Naive B cell (primary cell): ENCODE measurements at regions not wholly inside any gene's neighbourhood (a gene's known extent, or its start where the extent isn't known, plus 50 kb on each side); places are given as distances from the start of the nearest gene placed in this dataset.

ENCODE experiments used
- ATAC-seq, 2 donors: fragments of 150-1000 bp; cut with Tn5 transposase; 2 replicates each; pipeline ENCODE4 v1.10.0; 2021; ENCODE audit warnings: low read depth in 2 of 2, mild to moderate bottlenecking in 2 of 2, moderate library complexity in 2 of 2
- DNase-seq: peaks from one replicate; pipeline ENCODE4 v3.0.0; 2022
- H3K27ac Mint-ChIP-seq, 6 donors: one replicate each; pipeline ENCODE4 v1.8.0; 2020 to 2022; ENCODE audit warnings: mild to moderate bottlenecking in 6 of 6, mixed read lengths in 6 of 6, moderate library complexity in 5 of 6, inconsistent platforms in 2 of 6
- H3K27me3 Mint-ChIP-seq, 3 donors: one replicate each; pipeline ENCODE4 v1.8.0; 2021 to 2022; ENCODE audit warnings: mixed read lengths in 3 of 3, mild to moderate bottlenecking in 1 of 3
- H3K36me3 Mint-ChIP-seq, 2 donors: one replicate each; pipeline ENCODE4 v1.8.0; 2020 to 2022; ENCODE audit warnings: mixed read lengths in 2 of 2, inconsistent platforms in 1 of 2, mild to moderate bottlenecking in 1 of 2
- H3K4me1 Mint-ChIP-seq, 3 donors: one replicate each; pipeline ENCODE4 v1.8.0; 2020 to 2022; ENCODE audit warnings: mixed read lengths in 3 of 3, inconsistent platforms in 1 of 3, mild to moderate bottlenecking in 1 of 3, moderate library complexity in 1 of 3
- H3K4me3 Mint-ChIP-seq, 8 donors: one replicate each; pipeline ENCODE4 v1.8.0; 2020 to 2022; ENCODE audit warnings: mild to moderate bottlenecking in 8 of 8, mixed read lengths in 8 of 8, moderate library complexity in 8 of 8, inconsistent platforms in 2 of 8
- H3K9me3 Mint-ChIP-seq, 7 donors: one replicate each; pipeline ENCODE4 v1.8.0; 2020 to 2022; ENCODE audit warnings: mixed read lengths in 7 of 7, mild to moderate bottlenecking in 5 of 7, inconsistent platforms in 2 of 7, moderate library complexity in 1 of 7

DNA sequence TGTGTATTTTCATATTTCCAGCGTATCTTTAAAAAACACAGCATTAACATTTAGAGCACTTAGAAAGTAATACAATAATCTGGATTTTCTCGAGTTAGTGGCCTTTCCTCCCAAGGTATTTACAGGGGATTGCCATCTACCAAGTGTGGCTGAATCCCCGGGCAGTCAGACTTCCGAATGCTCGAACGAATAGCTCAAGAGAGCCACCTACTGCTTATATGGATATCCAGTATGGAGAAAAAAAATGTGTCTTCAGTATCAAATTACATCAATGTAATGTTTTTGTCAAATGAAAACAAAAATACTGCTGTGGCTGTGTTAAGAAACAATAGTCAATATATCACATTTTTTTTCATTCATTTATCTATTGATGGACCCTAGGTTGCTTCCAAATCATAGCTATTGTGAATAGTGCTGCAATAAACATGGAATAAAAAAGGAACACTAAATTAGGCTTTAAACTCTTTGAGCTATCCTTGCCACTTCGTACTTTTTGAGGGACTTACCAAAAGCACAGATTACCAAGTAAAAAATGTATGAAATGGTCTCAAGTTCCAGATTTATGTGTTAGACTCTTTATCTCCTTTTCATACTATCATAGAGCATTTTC is 654.5 kb upstream of the PTCHD4 start:
- ATAC-seq (no peak), DNase-seq (no peak)
- Mint-ChIP-seq H3K4me3 (no peak overlapping the region), H3K4me1 (no peaks in the 10 kb centered on the region), H3K36me3 (no peaks in the 10 kb centered on the region), H3K27ac (peak overlapping the region in 1 of 6 donors; percentile 14), H3K27me3 (no peaks in the 10 kb centered on the region), H3K9me3 (peaks cover 0 to 1% (median 0%) of the 10 kb centered on the region in 7 donors)

DNA sequence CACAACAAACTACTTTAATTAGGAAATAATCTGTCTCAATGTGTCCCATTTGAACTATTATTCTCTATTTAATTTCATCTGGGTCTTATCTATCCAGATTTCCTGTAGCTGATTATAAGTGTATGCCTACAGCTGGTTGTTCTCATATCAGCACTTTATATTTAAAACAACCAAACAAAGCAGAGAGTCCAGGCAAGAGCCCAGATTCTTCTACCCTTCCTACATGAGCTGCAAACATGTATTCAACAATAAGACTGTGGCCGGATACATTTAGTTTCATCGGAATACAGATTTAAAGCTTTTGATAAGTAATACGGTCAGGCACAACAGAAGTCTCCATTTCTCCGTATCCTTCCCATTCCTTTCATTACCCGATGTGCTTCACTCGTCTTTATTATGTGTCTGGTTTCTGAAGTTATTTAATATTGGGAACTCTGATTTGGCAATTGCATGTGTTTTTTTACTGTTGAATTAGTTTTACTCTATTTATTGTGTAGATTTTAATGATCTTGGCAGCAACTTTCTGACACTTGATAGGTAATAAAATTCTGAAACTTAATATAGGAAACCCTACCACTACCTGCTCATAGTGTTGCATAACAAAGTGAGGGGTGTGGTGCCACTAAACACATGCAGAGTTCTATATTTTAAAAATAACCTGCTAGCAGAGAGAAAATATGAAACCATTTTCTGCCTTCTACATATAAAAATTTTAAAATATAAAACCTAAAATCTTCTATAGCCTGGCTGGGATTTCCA is 653.5 kb upstream of the PTCHD4 start:
- DNase-seq (no peak), ATAC-seq (no peak)
- Mint-ChIP-seq H3K36me3 (no peaks in the 10 kb centered on the region), H3K27me3 (no peaks in the 10 kb centered on the region), H3K27ac (no peak overlapping the region), H3K9me3 (peaks cover 0 to 3% (median 0%) of the 10 kb centered on the region in 7 donors), H3K4me3 (no peak overlapping the region), H3K4me1 (no peaks in the 10 kb centered on the region)

DNA sequence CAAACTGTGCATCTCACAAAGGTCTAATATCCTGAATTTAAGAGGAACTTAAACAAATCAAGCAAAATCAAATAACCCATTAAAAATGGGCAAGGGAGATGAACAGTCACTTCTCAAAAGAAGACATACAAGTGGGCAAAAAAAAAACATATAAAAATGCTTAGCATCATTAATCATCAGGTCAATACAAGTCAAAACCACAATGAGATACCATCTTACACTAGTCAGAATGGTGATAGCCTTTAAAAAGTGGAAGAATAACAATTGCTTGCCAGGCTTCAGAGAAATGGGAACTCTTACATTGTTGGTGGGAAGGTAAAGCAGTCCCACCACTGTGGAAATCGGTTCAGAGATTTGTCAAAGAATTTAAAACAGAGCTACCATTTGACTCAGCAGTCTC is 646.7 kb upstream of the PTCHD4 start:
- no peak for ATAC-seq
- peaks cover 0 to 7% (median 4%) of the 10 kb centered on the region in 7 donors for H3K9me3 Mint-ChIP-seq
- H3K4me1 Mint-ChIP-seq, result no peaks in the 10 kb centered on the region
- no peak for DNase-seq
- no peak overlapping the region for H3K4me3 Mint-ChIP-seq
- H3K36me3 Mint-ChIP-seq, result no peaks in the 10 kb centered on the region
- no peak overlapping the region for H3K27ac Mint-ChIP-seq
- no peaks in the 10 kb centered on the region for H3K27me3 Mint-ChIP-seq

DNA sequence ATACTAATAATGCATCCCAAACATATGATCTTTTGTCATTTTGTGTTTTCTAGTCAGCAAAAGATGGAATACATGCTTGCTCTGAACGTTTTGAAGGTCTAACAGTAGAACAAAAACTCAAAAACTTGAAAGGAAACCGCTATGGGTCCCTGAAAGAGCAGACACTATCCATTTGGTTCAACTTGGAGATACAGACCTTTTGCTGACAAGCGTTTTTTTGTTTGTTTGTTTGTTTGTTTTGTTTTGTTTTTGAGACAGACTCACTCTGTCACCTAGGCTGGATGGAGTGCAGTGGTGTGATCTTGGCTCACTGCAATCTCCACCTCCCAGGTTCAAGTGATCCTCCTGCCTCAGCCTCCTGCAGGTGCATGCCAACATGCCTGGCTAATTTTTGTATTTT is 644.3 kb upstream of the PTCHD4 start:
- H3K27ac Mint-ChIP-seq, result no peak overlapping the region
- no peaks in the 10 kb centered on the region for H3K27me3 Mint-ChIP-seq
- peaks cover 0 to 10% (median 4%) of the 10 kb centered on the region in 7 donors for H3K9me3 Mint-ChIP-seq
- H3K36me3 Mint-ChIP-seq, result no peaks in the 10 kb centered on the region
- DNase-seq (no peak), ATAC-seq (no peak)
- no peak overlapping the region for H3K4me3 Mint-ChIP-seq
- no peaks in the 10 kb centered on the region for H3K4me1 Mint-ChIP-seq

DNA sequence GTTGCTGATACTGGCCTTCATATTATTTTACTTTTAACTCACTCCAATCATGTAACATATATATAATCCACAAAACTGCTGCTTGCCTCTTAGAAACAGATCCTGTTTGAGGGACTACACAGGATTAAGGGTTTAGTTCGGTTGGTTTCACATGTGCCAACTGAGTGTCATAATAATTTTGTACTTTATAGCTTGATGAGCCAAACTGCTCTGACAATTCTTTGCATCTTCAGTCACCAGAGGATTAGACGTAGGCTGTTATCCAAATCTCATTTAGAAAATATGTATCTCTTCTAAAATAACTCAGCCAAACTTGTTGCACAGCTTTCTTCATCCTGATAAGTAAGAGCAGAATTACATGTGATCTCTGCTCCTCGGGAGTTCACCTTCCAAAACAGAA is 643.6 kb upstream of the PTCHD4 start:
- H3K9me3 Mint-ChIP-seq, result peaks cover 0 to 10% (median 4%) of the 10 kb centered on the region in 7 donors
- H3K27ac Mint-ChIP-seq, result no peak overlapping the region
- no peaks in the 10 kb centered on the region for H3K4me1 Mint-ChIP-seq

DNA sequence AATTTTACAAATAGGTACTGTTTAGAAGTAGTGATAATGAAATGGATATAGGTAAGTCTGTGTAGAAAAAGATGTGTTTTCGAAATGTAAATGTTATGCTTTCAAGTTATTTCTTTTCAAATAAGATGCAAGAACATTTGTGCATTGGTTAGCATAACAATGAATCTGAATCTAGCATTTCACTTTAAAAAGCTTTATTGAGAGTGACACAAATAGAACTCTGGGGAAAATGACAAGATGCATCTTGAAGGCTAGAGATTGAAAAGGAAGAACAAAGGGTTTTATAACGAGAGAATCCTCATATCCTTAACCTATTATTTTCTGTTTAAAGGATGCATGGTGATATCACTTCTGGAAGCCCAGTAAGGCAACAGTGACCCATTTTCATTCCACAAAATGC is 639.9 kb upstream of the PTCHD4 start:
- Mint-ChIP-seq H3K9me3 (peaks cover 0 to 10% (median 3%) of the 10 kb centered on the region in 7 donors), H3K4me1 (no peaks in the 10 kb centered on the region), H3K27me3 (no peaks in the 10 kb centered on the region), H3K27ac (no peak overlapping the region), H3K36me3 (no peaks in the 10 kb centered on the region), H3K4me3 (no peak overlapping the region)
- DNase-seq (no peak), ATAC-seq (no peak)

More for the DNA sequence above, 643.6 kb upstream of the PTCHD4 start:
- DNase-seq, result no peak
- Mint-ChIP-seq H3K27me3 (no peaks in the 10 kb centered on the region), H3K4me3 (no peak overlapping the region), H3K36me3 (no peaks in the 10 kb centered on the region)
- ATAC-seq, result no peak

DNA sequence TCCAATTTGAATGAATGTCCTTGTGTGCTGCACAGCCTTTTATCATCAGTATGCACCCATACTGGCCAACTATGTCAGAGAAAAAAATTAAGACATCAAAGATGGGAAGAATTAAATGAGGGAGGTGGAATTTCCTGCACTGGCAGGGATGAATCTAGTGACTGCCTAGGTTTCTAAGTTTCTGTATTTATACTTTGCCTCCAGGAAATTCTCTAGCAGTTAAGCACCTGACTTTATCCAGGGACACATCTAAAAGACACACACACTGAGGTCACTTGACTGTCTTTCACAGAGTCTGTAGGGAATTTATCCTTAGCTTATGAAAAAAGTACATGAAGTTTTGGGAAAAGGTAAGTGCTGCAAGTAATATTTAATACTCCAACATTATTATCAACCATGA is 636.5 kb upstream of the PTCHD4 start:
- no peak for ATAC-seq
- DNase-seq, result no peak
- Mint-ChIP-seq H3K4me3 (no peak overlapping the region), H3K9me3 (peaks cover 2 to 15% (median 5%) of the 10 kb centered on the region in 7 donors), H3K4me1 (no peaks in the 10 kb centered on the region), H3K27me3 (no peaks in the 10 kb centered on the region), H3K27ac (no peak overlapping the region), H3K36me3 (no peaks in the 10 kb centered on the region)

DNA sequence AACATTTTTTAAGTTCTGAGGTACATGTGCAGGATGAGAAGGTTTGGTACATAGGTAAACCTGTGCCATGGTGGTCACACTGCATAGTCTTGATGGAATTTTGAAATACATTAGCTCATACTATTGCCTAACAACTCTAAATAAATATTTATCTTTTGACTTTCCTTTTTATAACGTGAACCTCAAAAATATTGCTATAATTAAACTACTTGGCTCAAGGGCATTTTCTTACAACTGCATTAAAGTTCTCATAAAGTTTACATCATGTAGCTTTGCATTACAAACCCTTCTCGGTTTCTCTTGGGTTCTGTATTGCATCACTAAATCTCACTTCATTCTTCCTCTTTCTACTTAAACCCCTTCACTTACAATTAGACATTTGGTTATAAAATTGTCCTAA is 636.0 kb upstream of the PTCHD4 start:
- peaks cover 2 to 15% (median 5%) of the 10 kb centered on the region in 7 donors for H3K9me3 Mint-ChIP-seq
- H3K4me3 Mint-ChIP-seq, result no peak overlapping the region
- no peak overlapping the region for H3K27ac Mint-ChIP-seq
- no peaks in the 10 kb centered on the region for H3K27me3 Mint-ChIP-seq
- no peaks in the 10 kb centered on the region for H3K36me3 Mint-ChIP-seq
- H3K4me1 Mint-ChIP-seq, result no peaks in the 10 kb centered on the region
- ATAC-seq, result no peak
- DNase-seq, result no peak

DNA sequence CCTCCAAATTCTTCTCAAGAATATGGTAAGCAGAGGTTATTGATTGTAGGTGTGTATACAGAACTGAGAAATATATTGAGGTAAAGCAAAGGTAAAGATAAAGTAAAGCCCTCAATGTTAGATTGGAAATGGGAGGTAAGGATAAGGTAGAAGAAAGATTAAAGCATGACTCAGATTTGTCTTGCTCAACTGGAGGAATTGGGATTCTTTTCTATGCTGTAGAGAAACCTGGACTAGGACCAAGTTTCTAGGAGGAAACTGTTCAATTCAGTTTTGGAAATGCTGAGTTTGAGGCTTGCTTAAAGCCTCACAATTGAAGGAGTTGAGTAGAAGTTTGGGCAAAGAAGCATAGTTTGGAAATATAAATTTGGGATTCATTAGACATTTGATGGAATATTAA is 634.0 kb upstream of the PTCHD4 start:
- Mint-ChIP-seq H3K4me1 (no peaks in the 10 kb centered on the region), H3K4me3 (no peak overlapping the region), H3K27ac (no peak overlapping the region), H3K27me3 (no peaks in the 10 kb centered on the region), H3K9me3 (peaks cover 2 to 15% (median 5%) of the 10 kb centered on the region in 7 donors), H3K36me3 (no peaks in the 10 kb centered on the region)
- ATAC-seq (no peak), DNase-seq (no peak)

DNA sequence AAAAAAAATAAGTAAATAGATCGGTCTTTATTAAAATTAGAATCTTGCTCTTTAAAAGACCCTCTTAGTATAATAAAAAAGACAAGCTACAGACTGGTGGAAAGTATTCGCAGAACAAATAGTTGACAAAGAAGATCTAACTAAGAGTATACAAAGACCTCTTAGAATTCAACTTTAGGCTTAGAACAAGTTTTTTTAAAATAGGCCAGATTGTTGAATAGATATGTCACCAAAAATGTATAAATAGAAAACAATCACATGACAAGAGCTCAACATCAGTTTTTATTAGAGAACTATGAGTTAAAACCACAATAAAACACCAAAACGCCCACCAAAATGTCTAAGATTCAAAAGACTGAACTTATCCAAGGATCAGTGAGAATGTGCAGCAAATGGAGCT is 632.7 kb upstream of the PTCHD4 start:
- DNase-seq (no peak), ATAC-seq (no peak)
- H3K36me3 Mint-ChIP-seq, result no peaks in the 10 kb centered on the region
- no peak overlapping the region for H3K4me3 Mint-ChIP-seq
- no peak overlapping the region for H3K27ac Mint-ChIP-seq
- no peaks in the 10 kb centered on the region for H3K27me3 Mint-ChIP-seq
- peaks cover 2 to 15% (median 5%) of the 10 kb centered on the region in 7 donors for H3K9me3 Mint-ChIP-seq
- H3K4me1 Mint-ChIP-seq, result no peaks in the 10 kb centered on the region

DNA sequence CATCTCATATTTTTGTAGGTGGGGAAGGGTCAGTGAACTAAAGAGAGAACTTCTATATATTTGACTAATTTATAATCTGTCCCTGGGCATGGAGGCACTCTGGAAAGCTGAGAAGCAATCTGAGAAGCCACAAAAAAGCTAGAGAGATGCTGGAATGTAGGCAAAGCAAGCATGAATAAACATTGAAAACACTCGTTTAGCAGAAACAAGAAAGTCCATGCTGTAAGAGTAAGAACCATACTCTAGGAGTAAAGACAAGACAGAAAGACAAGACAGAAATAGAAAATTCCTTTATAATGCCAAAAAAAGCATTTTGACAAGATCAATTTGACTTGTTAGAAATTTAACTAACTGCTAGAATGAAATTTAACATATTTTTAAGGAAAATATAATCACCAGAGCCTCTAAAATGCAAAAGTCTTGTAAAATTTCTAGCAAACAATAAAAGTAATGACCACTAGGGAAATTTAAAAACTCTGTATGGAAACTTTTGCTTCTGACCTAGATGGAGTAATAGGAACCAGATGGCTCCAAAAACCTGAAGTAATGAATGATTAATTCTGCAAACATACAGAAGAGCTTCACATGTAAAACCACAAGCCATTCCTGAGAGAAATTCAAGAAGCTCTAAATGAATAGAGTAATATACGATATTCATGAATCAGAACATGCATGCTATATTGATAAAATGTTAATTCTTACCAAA is 625.7 kb upstream of the PTCHD4 start:
- H3K27ac Mint-ChIP-seq, result no peak overlapping the region
- no peaks in the 10 kb centered on the region for H3K27me3 Mint-ChIP-seq
- no peak overlapping the region for H3K4me3 Mint-ChIP-seq
- peaks cover 0 to 14% (median 3%) of the 10 kb centered on the region in 7 donors for H3K9me3 Mint-ChIP-seq
- ATAC-seq, result no peak
- H3K4me1 Mint-ChIP-seq, result no peaks in the 10 kb centered on the region
- DNase-seq, result no peak
- no peaks in the 10 kb centered on the region for H3K36me3 Mint-ChIP-seq

DNA sequence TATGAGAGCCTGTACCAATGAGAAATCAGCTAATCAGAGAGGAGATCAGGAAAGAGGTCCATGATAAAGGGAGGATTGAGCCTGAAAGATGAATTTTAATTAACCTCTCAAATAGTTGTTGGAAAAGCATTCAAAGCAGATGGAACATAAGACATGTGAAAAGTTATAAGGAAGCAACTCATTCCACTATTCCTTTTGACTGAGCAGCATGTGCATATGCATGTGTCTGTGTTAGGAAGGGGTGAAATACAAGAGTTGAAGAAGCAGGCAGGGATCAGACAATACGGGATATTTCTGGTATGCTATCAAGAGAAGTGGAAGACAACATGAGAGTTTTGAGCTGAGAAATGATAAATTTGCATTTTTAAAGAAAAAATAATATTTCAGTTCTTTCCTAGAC is 624.8 kb upstream of the PTCHD4 start:
- Mint-ChIP-seq H3K4me1 (no peaks in the 10 kb centered on the region), H3K27ac (no peak overlapping the region), H3K36me3 (no peaks in the 10 kb centered on the region), H3K4me3 (no peak overlapping the region), H3K9me3 (peaks cover 4 to 16% (median 7%) of the 10 kb centered on the region in 7 donors), H3K27me3 (no peaks in the 10 kb centered on the region)
- ATAC-seq (no peak), DNase-seq (no peak)

DNA sequence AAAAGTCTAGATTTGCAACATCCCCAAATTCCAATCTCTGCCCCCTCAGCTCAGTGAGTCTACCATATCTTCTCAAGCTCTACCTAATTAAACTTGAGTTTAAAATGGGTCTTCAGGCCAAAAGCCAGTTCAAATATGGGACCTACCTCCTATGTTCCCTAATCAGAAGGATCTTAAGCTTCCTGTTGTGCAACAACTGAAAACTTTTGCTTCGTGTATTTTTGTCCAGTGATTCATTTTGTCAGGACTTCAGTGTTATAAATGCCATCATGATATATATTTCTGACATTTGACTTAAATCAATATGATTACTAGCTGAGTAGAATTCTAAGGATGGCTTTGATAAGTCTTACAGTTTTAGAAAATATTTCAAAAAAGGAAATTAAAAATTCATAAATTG is 622.6 kb upstream of the PTCHD4 start:
- Mint-ChIP-seq H3K27ac (no peak overlapping the region), H3K27me3 (no peaks in the 10 kb centered on the region), H3K4me1 (no peaks in the 10 kb centered on the region), H3K4me3 (no peak overlapping the region), H3K9me3 (peaks cover 4 to 19% (median 11%) of the 10 kb centered on the region in 7 donors), H3K36me3 (no peaks in the 10 kb centered on the region)
- DNase-seq, result no peak
- no peak for ATAC-seq

DNA sequence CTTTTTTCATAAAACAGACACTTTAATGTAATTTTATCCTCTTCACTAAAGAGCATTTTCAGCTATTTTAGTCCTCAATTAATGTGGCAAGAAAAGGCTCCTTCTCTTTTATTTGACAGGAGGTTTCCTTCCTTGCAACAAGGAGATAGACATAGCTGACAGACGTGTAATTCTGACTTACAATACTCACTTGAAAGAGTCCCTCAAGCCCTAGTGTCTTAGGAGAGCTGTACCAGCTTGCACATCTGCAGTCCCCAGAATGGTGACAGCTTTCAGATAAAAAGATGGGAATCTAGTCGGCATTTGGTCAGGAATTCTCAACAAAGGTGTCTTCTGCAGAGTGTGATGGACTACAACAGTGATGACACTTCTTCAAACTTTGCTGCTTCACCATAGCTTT is 603.7 kb upstream of the PTCHD4 start:
- no peak overlapping the region for H3K4me3 Mint-ChIP-seq
- peaks cover 0 to 10% (median 5%) of the 10 kb centered on the region in 7 donors for H3K9me3 Mint-ChIP-seq
- DNase-seq (no peak), ATAC-seq (no peak)
- no peaks in the 10 kb centered on the region for H3K4me1 Mint-ChIP-seq
- no peaks in the 10 kb centered on the region for H3K27me3 Mint-ChIP-seq
- no peaks in the 10 kb centered on the region for H3K36me3 Mint-ChIP-seq
- no peak overlapping the region for H3K27ac Mint-ChIP-seq
